ENCODE measurements at regions not wholly inside any gene's neighbourhood (a gene's known extent, or its start where the extent isn't known, plus 50 kb on each side); places are given as distances from the start of the nearest gene placed in this dataset.

- no peak for DNase-seq (ENCODE audit: low read depth)
- no peak overlapping the region for H3K4me3 ChIP-seq (ENCODE audit: low read depth, low read length)
- TF ChIP-seq CTCF (IDR thresholded peaks at IDR 0.05; ENCODE audit: insufficient read depth, low read depth, low read length) = no peak
Observed at GRCh38 chr12:94749890-94750289, 99.5 kb upstream of the TMCC3 start.

DNA sequence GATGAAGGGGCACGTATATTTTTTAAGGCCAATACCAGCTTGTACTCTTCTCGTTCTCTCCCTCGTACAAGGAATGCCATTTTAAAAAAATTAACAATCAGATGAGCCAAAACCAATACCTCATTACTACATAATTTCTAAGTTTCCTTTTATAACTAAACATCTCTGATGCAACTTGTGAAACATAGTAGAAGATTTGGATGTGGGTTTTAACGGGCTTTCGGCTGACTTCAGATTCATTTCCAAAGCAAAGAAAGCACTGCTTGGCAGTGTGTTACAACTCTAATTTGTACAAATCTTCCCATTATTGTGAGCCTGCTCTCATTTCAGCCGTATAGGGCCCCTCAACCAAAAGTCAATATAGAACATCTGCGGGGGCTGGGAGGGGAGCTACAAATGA lies 99.1 kb upstream of the TMCC3 start:
- TF ChIP-seq CTCF (IDR thresholded peaks at IDR 0.05; ENCODE audit: insufficient read depth, low read depth, low read length) = no peak
- H3K4me3 ChIP-seq (ENCODE audit: low read depth, low read length) = no peak overlapping the region
- DNase-seq (ENCODE audit: low read depth) = no peak

DNA sequence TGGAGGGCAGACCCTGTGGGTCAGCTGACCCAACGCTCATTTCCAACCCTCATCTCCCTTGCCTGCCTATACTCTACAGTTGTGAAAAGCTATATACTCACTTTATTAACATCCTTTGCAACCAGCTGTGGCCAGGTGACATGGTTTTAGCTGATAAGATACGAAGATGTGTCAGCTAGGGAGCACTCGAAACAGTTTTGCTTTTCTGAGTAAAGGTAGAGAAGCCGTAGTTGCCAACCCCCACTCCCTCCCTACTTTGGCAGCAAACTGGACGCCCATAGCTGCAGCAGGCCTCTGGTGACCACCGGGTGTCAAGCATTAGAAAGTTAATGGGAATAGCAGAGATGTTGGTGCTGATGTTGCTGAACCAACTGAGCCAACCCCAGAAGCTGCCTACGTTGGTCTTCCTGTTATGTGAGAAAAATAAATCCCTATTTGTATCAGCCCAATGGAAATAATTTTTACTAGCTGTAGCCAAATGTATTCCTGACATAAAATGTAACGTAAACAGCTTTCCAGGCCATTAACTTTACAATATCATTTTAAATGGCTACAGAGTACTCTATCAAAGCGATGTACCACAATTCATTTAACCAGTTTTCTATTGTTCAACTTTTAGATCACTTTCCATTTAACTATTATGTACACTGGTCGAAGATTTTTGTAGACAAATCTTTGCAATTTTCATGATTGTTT lies 98.5 kb upstream of the TMCC3 start:
- TF ChIP-seq CTCF (IDR thresholded peaks at IDR 0.05; ENCODE audit: insufficient read depth, low read depth, low read length) = no peak
- H3K4me3 ChIP-seq (ENCODE audit: low read depth, low read length) = no peak overlapping the region
- DNase-seq (ENCODE audit: low read depth) = no peak

- no peak for DNase-seq (ENCODE audit: low read depth)
- H3K4me3 ChIP-seq (ENCODE audit: low read depth, low read length) = no peak overlapping the region
- TF ChIP-seq CTCF (IDR thresholded peaks at IDR 0.05; ENCODE audit: insufficient read depth, low read depth, low read length) = no peak
Observed at GRCh38 chr12:94745562-94745961, 95.2 kb upstream of the TMCC3 start.

DNA sequence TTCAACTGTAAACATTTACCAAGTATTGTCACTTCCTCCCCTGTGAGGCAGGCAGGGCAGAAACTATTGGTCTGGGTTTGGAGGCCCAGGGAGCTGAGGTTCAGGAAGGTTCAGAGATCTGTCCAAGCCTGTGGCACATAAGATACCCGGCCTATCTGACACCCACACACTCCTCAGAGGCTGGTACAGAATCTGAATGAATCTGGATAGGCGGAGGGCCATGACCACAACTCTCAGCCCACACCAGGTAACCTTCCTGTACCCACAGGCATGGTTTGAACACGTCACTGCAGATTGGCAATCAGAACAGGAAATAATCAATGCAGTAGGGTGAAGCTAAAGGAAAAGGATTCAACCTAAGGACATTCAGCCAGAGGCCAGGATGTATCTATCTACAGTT lies 92.8 kb upstream of the TMCC3 start:
- TF ChIP-seq CTCF (IDR thresholded peaks at IDR 0.05; ENCODE audit: insufficient read depth, low read depth, low read length) = no peak
- no peak overlapping the region for H3K4me3 ChIP-seq (ENCODE audit: low read depth, low read length)
- DNase-seq (ENCODE audit: low read depth) = no peak

- H3K4me3 ChIP-seq (ENCODE audit: low read depth, low read length) = no peak overlapping the region
- TF ChIP-seq CTCF (IDR thresholded peaks at IDR 0.05; ENCODE audit: insufficient read depth, low read depth, low read length) = no peak
- no peak for DNase-seq (ENCODE audit: low read depth)
Observed at GRCh38 chr12:94740601-94741362, 90.4 kb upstream of the TMCC3 start.
